ENCODE measurements at regions not wholly inside any gene's neighbourhood (a gene's known extent, or its start where the extent isn't known, plus 50 kb on each side); places are given as distances from the start of the nearest gene placed in this dataset.

DNA sequence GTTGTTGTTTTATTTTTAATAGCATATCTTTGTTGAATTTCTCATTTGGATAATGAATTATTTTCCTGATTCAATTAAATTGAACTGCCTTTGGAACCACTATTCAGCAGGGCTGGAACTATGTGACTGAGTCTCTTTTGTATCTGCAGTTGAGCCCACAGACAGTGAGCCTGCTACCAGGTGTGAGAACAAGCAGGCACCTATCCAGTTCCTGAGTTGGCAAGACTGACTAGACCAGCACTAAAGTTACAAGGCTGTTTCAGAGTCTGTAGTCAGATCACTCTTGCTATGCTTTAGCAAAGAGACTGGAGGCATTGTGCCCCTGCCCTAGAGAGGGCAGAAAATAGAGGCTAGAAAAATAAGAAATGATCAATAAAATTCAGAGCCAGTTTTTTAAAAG lies 237.3 kb upstream of the GRID2 start:
- no peak for ATAC-seq (ENCODE audit: low FRiP score in 2 of 2)
- TF ChIP-seq EP300 (IDR thresholded peaks at IDR 0.05) (no peak), POLR2A (IDR thresholded peaks at IDR 0.05) (no peak), POLR2AphosphoS5 (IDR thresholded peaks at IDR 0.05) (no peak)
- TF ChIP-seq, protein P1, sequence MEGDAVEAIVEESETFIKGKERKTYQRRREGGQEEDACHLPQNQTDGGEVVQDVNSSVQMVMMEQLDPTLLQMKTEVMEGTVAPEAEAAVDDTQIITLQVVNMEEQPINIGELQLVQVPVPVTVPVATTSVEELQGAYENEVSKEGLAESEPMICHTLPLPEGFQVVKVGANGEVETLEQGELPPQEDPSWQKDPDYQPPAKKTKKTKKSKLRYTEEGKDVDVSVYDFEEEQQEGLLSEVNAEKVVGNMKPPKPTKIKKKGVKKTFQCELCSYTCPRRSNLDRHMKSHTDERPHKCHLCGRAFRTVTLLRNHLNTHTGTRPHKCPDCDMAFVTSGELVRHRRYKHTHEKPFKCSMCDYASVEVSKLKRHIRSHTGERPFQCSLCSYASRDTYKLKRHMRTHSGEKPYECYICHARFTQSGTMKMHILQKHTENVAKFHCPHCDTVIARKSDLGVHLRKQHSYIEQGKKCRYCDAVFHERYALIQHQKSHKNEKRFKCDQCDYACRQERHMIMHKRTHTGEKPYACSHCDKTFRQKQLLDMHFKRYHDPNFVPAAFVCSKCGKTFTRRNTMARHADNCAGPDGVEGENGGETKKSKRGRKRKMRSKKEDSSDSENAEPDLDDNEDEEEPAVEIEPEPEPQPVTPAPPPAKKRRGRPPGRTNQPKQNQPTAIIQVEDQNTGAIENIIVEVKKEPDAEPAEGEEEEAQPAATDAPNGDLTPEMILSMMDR (IDR thresholded peaks at IDR 0.05), result no peak
- H3K27ac ChIP-seq, result no peak overlapping the region

DNA sequence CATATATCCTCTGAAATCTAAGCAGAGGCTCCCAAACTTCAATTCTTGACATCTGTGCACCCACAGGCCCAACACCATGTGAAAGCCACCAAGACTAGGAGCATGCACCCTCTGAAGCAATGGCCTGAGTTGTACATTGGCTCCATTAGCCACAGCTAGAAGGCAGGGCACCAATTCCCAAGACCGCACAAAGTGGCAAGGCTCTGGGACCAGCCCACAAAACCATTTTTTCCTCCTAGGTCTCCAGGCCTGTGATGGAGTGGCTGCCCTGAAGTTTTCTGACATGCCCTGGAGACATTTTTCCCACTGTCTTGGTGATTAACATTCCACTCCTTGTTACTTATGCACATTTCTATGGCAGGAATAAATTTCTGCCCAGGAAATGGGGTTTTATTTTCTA lies 232.2 kb upstream of the GRID2 start:
- WGBS, 2 donors, result 93 to 100% methylated on average over 1 of the region's 1 CpG
- no peak for TF ChIP-seq EP300 (IDR thresholded peaks at IDR 0.05)
- no peak for TF ChIP-seq POLR2AphosphoS5 (IDR thresholded peaks at IDR 0.05)
- no peak for TF ChIP-seq POLR2A (IDR thresholded peaks at IDR 0.05)
- TF ChIP-seq, protein P1 (IDR thresholded peaks at IDR 0.05), result no peak
- no peaks in the 10 kb centered on the region for H3K27me3 ChIP-seq
- peaks cover 0 to 18% (median 13%) of the 10 kb centered on the region in 4 donors for H3K9me3 ChIP-seq
- no peaks in the 10 kb centered on the region for H3K4me1 ChIP-seq
- H3K27ac ChIP-seq, result no peak overlapping the region
- H3K36me3 ChIP-seq, result no peaks in the 10 kb centered on the region
- DNase-seq (no peak), ATAC-seq (ENCODE audit: low FRiP score in 2 of 2) (no peak)
- no peak overlapping the region for H3K4me3 ChIP-seq

More for the DNA sequence above, 237.3 kb upstream of the GRID2 start:
- peaks cover 0 to 11% (median 8%) of the 10 kb centered on the region in 4 donors for H3K9me3 ChIP-seq
- no peaks in the 10 kb centered on the region for H3K36me3 ChIP-seq
- H3K27me3 ChIP-seq, result no peaks in the 10 kb centered on the region
- DNase-seq, result no peak
- H3K4me1 ChIP-seq, result no peaks in the 10 kb centered on the region
- H3K4me3 ChIP-seq, result no peak overlapping the region

DNA sequence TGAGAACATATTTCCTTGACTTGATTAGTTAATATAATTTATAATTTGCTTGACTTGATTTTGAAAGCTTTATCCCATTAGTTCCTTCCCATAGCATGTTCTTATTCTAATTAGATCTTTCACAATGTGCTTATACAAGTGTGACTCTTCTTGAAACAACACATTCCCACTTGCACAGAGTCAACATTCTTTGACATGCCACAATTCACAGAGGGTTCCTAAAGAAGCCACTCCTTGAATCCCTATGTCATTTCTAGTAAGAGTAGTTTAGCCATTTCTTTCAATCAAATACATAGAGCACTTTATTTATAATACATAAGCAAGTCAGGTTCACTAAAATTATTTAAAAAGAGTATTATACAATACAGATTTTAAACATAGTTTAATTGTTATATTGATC lies 228.9 kb upstream of the GRID2 start:
- Histone ChIP-seq H3K9me3 (peaks cover 0 to 23% (median 13%) of the 10 kb centered on the region in 4 donors), H3K4me3 (no peak overlapping the region), H3K27me3 (no peaks in the 10 kb centered on the region), H3K36me3 (no peaks in the 10 kb centered on the region), H3K27ac (no peak overlapping the region), H3K4me1 (no peaks in the 10 kb centered on the region)
- ATAC-seq (ENCODE audit: low FRiP score in 2 of 2), result no peak
- no peak for DNase-seq
- TF ChIP-seq, protein P1 (IDR thresholded peaks at IDR 0.05), result no peak
- TF ChIP-seq POLR2A (IDR thresholded peaks at IDR 0.05), result no peak

DNA sequence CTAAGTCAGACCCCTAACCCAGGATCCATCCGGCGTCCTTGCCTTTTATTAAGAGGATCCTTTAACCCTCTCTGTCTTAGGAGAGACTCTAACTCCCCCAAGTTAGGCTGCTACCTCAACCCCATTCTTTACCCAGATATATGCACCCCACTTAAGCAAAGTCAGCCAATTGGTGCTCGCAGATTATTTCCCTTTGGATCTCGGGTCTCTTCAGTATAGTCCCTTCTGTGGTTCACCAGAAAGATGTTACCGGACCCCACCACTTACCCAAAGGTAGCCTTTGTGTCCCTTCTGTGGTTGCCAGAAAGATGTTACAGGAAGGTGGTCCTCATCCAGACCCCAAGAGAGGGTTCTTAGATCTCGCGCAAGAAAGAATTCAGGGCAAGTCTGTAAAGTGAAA lies 212.9 kb upstream of the GRID2 start:
- ATAC-seq (ENCODE audit: low FRiP score in 2 of 2), result no peak

DNA sequence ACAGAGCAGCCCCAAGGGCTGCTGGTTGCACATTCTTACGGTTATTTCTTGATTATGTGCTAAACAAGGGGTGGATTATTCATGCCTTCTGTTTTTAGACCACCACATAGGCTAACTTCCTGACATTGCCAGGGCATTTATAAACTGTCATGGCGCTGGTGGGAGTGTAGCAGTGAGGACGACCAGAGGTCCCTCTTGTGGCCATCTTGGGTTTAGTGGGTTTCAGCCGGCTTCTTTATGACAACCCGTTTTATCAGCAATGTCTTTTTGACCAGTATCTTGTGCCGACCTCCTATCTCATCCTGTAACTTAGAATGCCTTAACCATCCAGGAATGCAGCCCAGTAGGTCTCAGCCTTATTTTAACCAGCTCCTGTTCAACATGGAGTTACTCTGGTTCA lies 212.4 kb upstream of the GRID2 start:
- no peak for ATAC-seq (ENCODE audit: low FRiP score in 2 of 2)

More for the DNA sequence above, 212.9 kb upstream of the GRID2 start:
- no peak overlapping the region for H3K4me3 ChIP-seq
- DNase-seq, result no peak
- TF ChIP-seq POLR2AphosphoS5 (IDR thresholded peaks at IDR 0.05), result no peak
- TF ChIP-seq, protein P1 (IDR thresholded peaks at IDR 0.05), result no peak
- TF ChIP-seq EP300 (IDR thresholded peaks at IDR 0.05), result no peak
- no peak for TF ChIP-seq POLR2A (IDR thresholded peaks at IDR 0.05)
- no peaks in the 10 kb centered on the region for H3K4me1 ChIP-seq
- H3K27ac ChIP-seq, result no peak overlapping the region
- no peaks in the 10 kb centered on the region for H3K9me3 ChIP-seq
- H3K36me3 ChIP-seq, result no peaks in the 10 kb centered on the region
- no peaks in the 10 kb centered on the region for H3K27me3 ChIP-seq
- WGBS, 2 donors, result 91 to 95% methylated on average over 7 of the region's 7 CpGs

More for the DNA sequence above, 212.4 kb upstream of the GRID2 start:
- Histone ChIP-seq H3K27ac (no peak overlapping the region), H3K27me3 (no peaks in the 10 kb centered on the region), H3K4me3 (no peak overlapping the region), H3K9me3 (no peaks in the 10 kb centered on the region), H3K36me3 (no peaks in the 10 kb centered on the region), H3K4me1 (no peaks in the 10 kb centered on the region)
- DNase-seq, result no peak
- 80 to 87% methylated on average over 6 of the region's 6 CpGs for WGBS, 2 donors
- no peak for TF ChIP-seq POLR2A (IDR thresholded peaks at IDR 0.05)
- TF ChIP-seq EP300 (IDR thresholded peaks at IDR 0.05), result no peak
- TF ChIP-seq, protein P1 (IDR thresholded peaks at IDR 0.05), result no peak
- no peak for TF ChIP-seq POLR2AphosphoS5 (IDR thresholded peaks at IDR 0.05)
